Mononuclear cell (primary cell): ENCODE measurements at regions not wholly inside any gene's neighbourhood (a gene's known extent, or its start where the extent isn't known, plus 50 kb on each side); places are given as distances from the start of the nearest gene placed in this dataset.
"Not testable (repeated sequence)": the region's sequence is repeated elsewhere in the genome, so short reads cannot be mapped to it uniquely, and the experiment has no call there.

Source experiments
- H3K27me3 ChIP-seq: 2 replicates; pipeline ENCODE4 v1.6.0; 2011; ENCODE audit warnings: low read length, control low read depth; ENCODE audit not compliant: insufficient read depth
- H3K4me1 ChIP-seq: 2 replicates; pipeline ENCODE4 v1.5.1; 2011; ENCODE audit warnings: mild to moderate bottlenecking, low read length, control low read depth; ENCODE audit not compliant: insufficient read depth
- H3K4me3 ChIP-seq: 2 replicates; pipeline ENCODE4 v1.5.1; 2011; ENCODE audit warnings: mild to moderate bottlenecking, low read length, moderate library complexity
- H3K9me3 ChIP-seq: 2 replicates; pipeline ENCODE4 v1.5.1; 2011; ENCODE audit warnings: low read depth, mild to moderate bottlenecking, control low read depth, low read length

DNA sequence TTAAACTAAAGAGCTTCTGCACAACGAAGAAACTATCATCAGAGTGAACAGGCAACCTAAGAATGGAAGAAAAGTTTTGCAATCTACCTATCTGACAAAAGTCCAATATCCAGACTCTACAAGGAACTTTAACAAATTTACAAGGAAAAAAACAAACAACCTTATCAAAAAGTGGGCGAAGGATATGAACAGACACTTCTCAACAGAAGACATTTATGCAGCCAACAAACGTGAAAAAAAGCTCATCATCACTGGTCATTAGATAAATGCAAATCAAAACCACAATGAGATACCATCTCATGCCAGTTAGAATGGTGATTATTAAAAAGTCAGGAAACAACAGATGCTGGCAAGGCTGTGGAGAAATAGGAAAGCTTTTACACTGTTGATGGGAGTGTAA lies 55.5 kb upstream of the XPO1 start:
- H3K9me3 ChIP-seq, H3K4me1 ChIP-seq, H3K4me3 ChIP-seq, H3K27me3 ChIP-seq: not testable (repeated sequence)

DNA sequence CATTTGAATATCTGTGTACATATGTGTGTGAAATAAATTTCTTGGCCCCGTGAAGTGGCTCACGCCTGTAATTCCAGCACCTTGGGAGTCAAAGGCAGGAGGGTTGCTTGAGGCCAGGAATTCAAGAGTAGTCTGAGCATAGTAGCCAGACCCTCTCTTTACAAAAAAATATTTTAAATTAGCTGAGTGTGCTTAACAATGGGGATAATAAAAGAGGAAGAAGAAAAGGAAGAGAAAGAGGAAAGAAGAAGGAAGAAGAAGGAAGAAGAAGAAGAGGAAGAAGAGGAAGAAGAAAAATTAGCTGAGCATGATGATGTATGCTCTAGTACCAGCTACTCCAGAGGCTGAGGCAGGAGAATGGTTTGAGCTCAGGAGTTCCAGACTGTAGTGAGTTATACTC lies 52.1 kb upstream of the XPO1 start:
- Histone ChIP-seq H3K27me3 (no peaks in the 10 kb centered on the region), H3K4me3 (no peak overlapping the region), H3K9me3 (no peaks in the 10 kb centered on the region), H3K4me1 (no peaks in the 10 kb centered on the region)

DNA sequence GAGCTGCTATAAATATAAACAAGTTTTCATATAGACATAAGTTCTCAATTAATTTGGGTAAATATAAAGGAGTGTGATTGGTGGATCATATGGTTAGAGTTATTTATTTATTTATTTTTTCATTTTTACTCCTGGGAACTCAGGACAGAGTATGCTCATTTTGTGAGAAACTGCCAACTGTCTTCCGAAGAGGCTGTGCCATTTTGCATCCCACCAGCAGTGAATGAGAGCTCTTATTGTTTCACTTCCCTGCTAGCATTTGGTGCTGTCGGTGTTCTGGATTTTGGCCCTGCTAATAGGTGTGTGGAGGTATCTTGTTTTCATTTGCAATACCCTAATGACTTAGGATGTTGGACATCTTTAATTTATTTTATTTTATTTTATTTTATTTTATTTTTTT lies 50.4 kb upstream of the XPO1 start:
- no peaks in the 10 kb centered on the region for H3K9me3 ChIP-seq
- no peaks in the 10 kb centered on the region for H3K27me3 ChIP-seq
- no peaks in the 10 kb centered on the region for H3K4me1 ChIP-seq
- no peak overlapping the region for H3K4me3 ChIP-seq
